ENCODE measurements at regions not wholly inside any gene's neighbourhood (a gene's known extent, or its start where the extent isn't known, plus 50 kb on each side); places are given as distances from the start of the nearest gene placed in this dataset.

GRCh38 chr6:164928728-164929407 is 380.5 kb downstream of the C6orf118 start:
- no peaks in the 10 kb centered on the region for H3K36me3 ChIP-seq (ENCODE audit: control insufficient read depth, insufficient read depth, low read length)
- H3K4me3 ChIP-seq (ENCODE audit: low read length) = peak overlapping the region; percentile 37
- DNase-seq = no peak
- no peaks in the 10 kb centered on the region for H3K9me3 ChIP-seq (replicated peaks; ENCODE audit: control insufficient read depth, low read depth, low read length)
- peak overlapping the region; percentile 17 for H3K27ac ChIP-seq (ENCODE audit: low read length)
- WGBS (ENCODE audit: insufficient coverage) = 80% methylated on average over 2 of the region's 8 CpGs
- peaks cover 19% of the 10 kb centered on the region for H3K4me1 ChIP-seq (ENCODE audit: control insufficient read depth, insufficient read depth, low read length)
- no peaks in the 10 kb centered on the region for H3K27me3 ChIP-seq (ENCODE audit: control insufficient read depth, insufficient read depth, low read length)

GRCh38 chr6:164928057-164928727 is 381.2 kb downstream of the C6orf118 start:
- 7% methylated on average over 11 of the region's 17 CpGs for WGBS (ENCODE audit: insufficient coverage)
- Histone ChIP-seq H3K4me1 (ENCODE audit: control insufficient read depth, insufficient read depth, low read length) (peaks cover 19% of the 10 kb centered on the region), H3K36me3 (ENCODE audit: control insufficient read depth, insufficient read depth, low read length) (no peaks in the 10 kb centered on the region), H3K9me3 (replicated peaks; ENCODE audit: control insufficient read depth, low read depth, low read length) (no peaks in the 10 kb centered on the region), H3K27ac (ENCODE audit: low read length) (peak overlapping the region; percentile 17), H3K4me3 (ENCODE audit: low read length) (peak overlapping the region; percentile 37), H3K27me3 (ENCODE audit: control insufficient read depth, insufficient read depth, low read length) (no peaks in the 10 kb centered on the region)
- peak; percentile 34 for DNase-seq

- peaks cover 19% of the 10 kb centered on the region for H3K4me1 ChIP-seq (ENCODE audit: control insufficient read depth, insufficient read depth, low read length)
- WGBS (ENCODE audit: insufficient coverage) = 3% methylated on average over 11 of the region's 17 CpGs
- no peaks in the 10 kb centered on the region for H3K9me3 ChIP-seq (replicated peaks; ENCODE audit: control insufficient read depth, low read depth, low read length)
- peak overlapping the region; percentile 22 for H3K27ac ChIP-seq (ENCODE audit: low read length)
- H3K27me3 ChIP-seq (ENCODE audit: control insufficient read depth, insufficient read depth, low read length) = no peaks in the 10 kb centered on the region
- H3K4me3 ChIP-seq (ENCODE audit: low read length) = peak overlapping the region; percentile 37
- DNase-seq = peak; percentile 82
- H3K36me3 ChIP-seq (ENCODE audit: control insufficient read depth, insufficient read depth, low read length) = no peaks in the 10 kb centered on the region
Measured at GRCh38 chr6:164927288-164928056, 381.9 kb downstream of the C6orf118 start.

GRCh38 chr6:164926686-164927085 is 382.7 kb downstream of the C6orf118 start:
- H3K36me3 ChIP-seq (ENCODE audit: control insufficient read depth, insufficient read depth, low read length) = no peaks in the 10 kb centered on the region
- H3K4me3 ChIP-seq (ENCODE audit: low read length) = no peak overlapping the region
- peak; percentile 30 for DNase-seq
- H3K27me3 ChIP-seq (ENCODE audit: control insufficient read depth, insufficient read depth, low read length) = no peaks in the 10 kb centered on the region
- H3K27ac ChIP-seq (ENCODE audit: low read length) = no peak overlapping the region
- WGBS (ENCODE audit: insufficient coverage) = no CpG with 5 or more reads among the region's 2 CpGs
- H3K4me1 ChIP-seq (ENCODE audit: control insufficient read depth, insufficient read depth, low read length) = peaks cover 19% of the 10 kb centered on the region
- H3K9me3 ChIP-seq (replicated peaks; ENCODE audit: control insufficient read depth, low read depth, low read length) = no peaks in the 10 kb centered on the region

- no peaks in the 10 kb centered on the region for H3K27me3 ChIP-seq (ENCODE audit: control insufficient read depth, insufficient read depth, low read length)
- H3K36me3 ChIP-seq (ENCODE audit: control insufficient read depth, insufficient read depth, low read length) = no peaks in the 10 kb centered on the region
- H3K9me3 ChIP-seq (replicated peaks; ENCODE audit: control insufficient read depth, low read depth, low read length) = no peaks in the 10 kb centered on the region
- peaks cover 19% of the 10 kb centered on the region for H3K4me1 ChIP-seq (ENCODE audit: control insufficient read depth, insufficient read depth, low read length)
- WGBS (ENCODE audit: insufficient coverage) = 87% methylated on average over 4 of the region's 5 CpGs
- H3K27ac ChIP-seq (ENCODE audit: low read length) = no peak overlapping the region
- no peak for DNase-seq
- no peak overlapping the region for H3K4me3 ChIP-seq (ENCODE audit: low read length)
Measured at GRCh38 chr6:164925681-164926530, 383.5 kb downstream of the C6orf118 start.

GRCh38 chr6:164924674-164925073 is 384.7 kb downstream of the C6orf118 start:
- H3K27me3 ChIP-seq (ENCODE audit: control insufficient read depth, insufficient read depth, low read length) = no peaks in the 10 kb centered on the region
- DNase-seq = peak; percentile 29
- H3K9me3 ChIP-seq (replicated peaks; ENCODE audit: control insufficient read depth, low read depth, low read length) = no peaks in the 10 kb centered on the region
- H3K4me3 ChIP-seq (ENCODE audit: low read length) = no peak overlapping the region
- no peaks in the 10 kb centered on the region for H3K36me3 ChIP-seq (ENCODE audit: control insufficient read depth, insufficient read depth, low read length)
- WGBS (ENCODE audit: insufficient coverage) = 66% methylated on average over 10 of the region's 10 CpGs
- peaks cover 18% of the 10 kb centered on the region for H3K4me1 ChIP-seq (ENCODE audit: control insufficient read depth, insufficient read depth, low read length)
- H3K27ac ChIP-seq (ENCODE audit: low read length) = no peak overlapping the region

- no peak for DNase-seq
- Histone ChIP-seq H3K9me3 (replicated peaks; ENCODE audit: control insufficient read depth, low read depth, low read length) (peaks cover 9% of the 10 kb centered on the region), H3K27me3 (ENCODE audit: control insufficient read depth, insufficient read depth, low read length) (no peaks in the 10 kb centered on the region), H3K4me3 (ENCODE audit: low read length) (no peak overlapping the region), H3K4me1 (ENCODE audit: control insufficient read depth, insufficient read depth, low read length) (peaks cover 5% of the 10 kb centered on the region), H3K36me3 (ENCODE audit: control insufficient read depth, insufficient read depth, low read length) (no peaks in the 10 kb centered on the region), H3K27ac (ENCODE audit: low read length) (no peak overlapping the region)
- WGBS (ENCODE audit: insufficient coverage) = no CpG with 5 or more reads among the region's 1 CpG
Measured at GRCh38 chr6:164917211-164917610, 392.2 kb downstream of the C6orf118 start.

- no peak for DNase-seq
- Histone ChIP-seq H3K4me1 (ENCODE audit: control insufficient read depth, insufficient read depth, low read length) (peaks cover 8% of the 10 kb centered on the region), H3K9me3 (replicated peaks; ENCODE audit: control insufficient read depth, low read depth, low read length) (peaks cover 9% of the 10 kb centered on the region), H3K27me3 (ENCODE audit: control insufficient read depth, insufficient read depth, low read length) (no peaks in the 10 kb centered on the region), H3K4me3 (ENCODE audit: low read length) (no peak overlapping the region), H3K36me3 (ENCODE audit: control insufficient read depth, insufficient read depth, low read length) (no peaks in the 10 kb centered on the region), H3K27ac (ENCODE audit: low read length) (no peak overlapping the region)
- no CpG with 5 or more reads among the region's 3 CpGs for WGBS (ENCODE audit: insufficient coverage)
Measured at GRCh38 chr6:164916087-164916486, 393.3 kb downstream of the C6orf118 start.

- H3K27ac ChIP-seq (ENCODE audit: low read length) = peak overlapping the region; percentile 54
- no peaks in the 10 kb centered on the region for H3K27me3 ChIP-seq (ENCODE audit: control insufficient read depth, insufficient read depth, low read length)
- DNase-seq = peak; percentile 84
- no peaks in the 10 kb centered on the region for H3K36me3 ChIP-seq (ENCODE audit: control insufficient read depth, insufficient read depth, low read length)
- 13% methylated on average over 3 of the region's 6 CpGs for WGBS (ENCODE audit: insufficient coverage)
- H3K9me3 ChIP-seq (replicated peaks; ENCODE audit: control insufficient read depth, low read depth, low read length) = peaks cover 3% of the 10 kb centered on the region
- no peak overlapping the region for H3K4me3 ChIP-seq (ENCODE audit: low read length)
- H3K4me1 ChIP-seq (ENCODE audit: control insufficient read depth, insufficient read depth, low read length) = peaks cover 8% of the 10 kb centered on the region
Measured at GRCh38 chr6:164911873-164912580, 397.4 kb downstream of the C6orf118 start.

All from muscle of leg (tissue), 3 donors.